ENCODE measurements at regions not wholly inside any gene's neighbourhood (a gene's known extent, or its start where the extent isn't known, plus 50 kb on each side); places are given as distances from the start of the nearest gene placed in this dataset.

GRCh38 chr11:71307811-71308645, 55.7 kb upstream of the SHANK2 start:
- no peak for DNase-seq

DNA sequence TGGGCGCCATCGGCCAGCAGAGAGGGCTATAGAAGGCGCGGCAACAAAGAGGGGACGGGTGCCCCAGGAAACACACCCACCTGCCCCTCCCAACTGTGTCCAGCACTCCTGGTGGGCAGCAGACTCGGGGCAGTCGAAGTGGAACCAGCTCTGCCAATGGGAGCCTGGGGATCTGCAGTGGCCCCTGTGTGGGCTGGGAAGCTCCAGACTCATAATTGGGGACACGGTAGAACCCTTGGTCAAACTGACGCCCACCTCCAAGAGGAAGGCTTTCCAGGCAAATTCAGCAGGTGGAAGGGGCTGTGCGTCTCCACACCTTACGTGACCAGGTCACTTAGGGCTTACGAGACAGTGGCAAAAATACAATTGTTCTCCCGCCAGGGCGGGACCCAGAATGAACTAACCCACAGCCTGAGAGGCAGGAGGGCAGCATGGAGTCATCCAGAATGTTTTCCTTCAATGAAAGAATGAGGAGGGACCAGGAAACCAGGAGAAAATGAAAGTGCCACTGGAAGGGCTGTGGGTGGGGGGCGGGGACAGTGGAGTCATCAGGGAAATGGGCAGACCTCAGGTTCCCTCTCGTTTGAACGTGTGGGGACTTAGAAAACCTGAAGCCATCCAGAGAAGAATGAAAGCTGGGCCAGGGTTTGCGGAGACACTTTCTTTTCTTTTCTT, 53.2 kb upstream of the SHANK2 start:
- no peak for DNase-seq

- DNase-seq: no peak
Measured at GRCh38 chr11:71305041-71305440, 52.7 kb upstream of the SHANK2 start.

DNA sequence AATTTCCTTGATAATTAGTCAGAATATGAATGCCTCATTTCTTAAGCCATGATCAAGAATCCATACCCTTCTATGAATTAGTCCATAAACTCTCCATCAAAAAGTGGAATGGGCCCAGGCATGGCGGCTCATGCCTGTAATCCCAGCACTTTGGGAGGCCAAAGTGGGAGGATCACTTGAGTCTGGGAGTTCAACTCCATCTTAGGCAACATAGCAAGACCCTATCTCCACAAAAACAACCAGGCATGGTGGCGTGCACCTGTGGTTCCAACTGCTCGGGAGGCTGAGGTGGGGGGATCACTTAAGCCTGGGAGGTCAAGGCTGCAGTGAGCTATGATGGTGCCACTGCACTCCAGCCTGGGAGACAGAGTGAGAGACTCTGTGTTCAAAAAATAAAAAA, 52.1 kb upstream of the SHANK2 start:
- DNase-seq: no peak

DNA sequence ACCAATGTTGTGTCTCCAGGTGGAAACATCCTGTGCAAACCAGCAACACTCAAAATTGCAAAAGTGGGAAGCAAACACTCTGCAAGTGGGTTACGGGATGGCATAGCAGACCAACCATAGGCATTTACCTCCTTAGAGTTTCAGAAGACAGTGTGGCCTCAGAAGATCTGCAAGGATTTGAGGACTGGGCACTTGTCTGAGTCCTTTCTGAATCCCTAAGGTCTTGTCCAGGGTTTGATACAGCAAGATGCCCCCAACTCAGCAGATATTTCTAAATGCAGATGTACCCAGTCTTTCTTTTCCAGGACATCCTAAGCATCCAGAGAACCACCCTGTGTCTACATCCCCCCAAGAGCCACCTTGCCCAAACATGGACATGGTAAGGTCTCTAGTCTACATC, 51.7 kb upstream of the SHANK2 start:
- DNase-seq: no peak

DNA sequence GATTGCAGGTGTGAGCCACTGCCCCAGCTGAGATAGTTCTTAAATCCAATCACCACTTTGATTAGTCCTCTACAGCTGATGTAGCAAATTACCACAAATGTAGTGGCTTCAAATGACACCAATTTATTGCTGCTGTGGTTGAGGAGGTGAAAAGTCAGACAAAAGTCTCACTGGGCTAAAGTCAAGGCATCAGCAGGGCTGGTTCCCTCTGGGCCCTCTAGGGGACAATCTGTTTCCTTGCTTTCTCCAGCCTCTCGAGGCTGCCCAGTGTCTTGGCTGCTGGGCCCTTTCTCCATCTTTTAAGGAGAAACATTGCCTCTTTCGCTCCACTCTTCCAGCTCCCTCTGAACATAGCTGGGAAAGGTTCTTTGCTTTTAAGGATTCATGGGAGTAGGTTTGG, 50.5 kb upstream of the SHANK2 start:
- DNase-seq: no peak

DNA sequence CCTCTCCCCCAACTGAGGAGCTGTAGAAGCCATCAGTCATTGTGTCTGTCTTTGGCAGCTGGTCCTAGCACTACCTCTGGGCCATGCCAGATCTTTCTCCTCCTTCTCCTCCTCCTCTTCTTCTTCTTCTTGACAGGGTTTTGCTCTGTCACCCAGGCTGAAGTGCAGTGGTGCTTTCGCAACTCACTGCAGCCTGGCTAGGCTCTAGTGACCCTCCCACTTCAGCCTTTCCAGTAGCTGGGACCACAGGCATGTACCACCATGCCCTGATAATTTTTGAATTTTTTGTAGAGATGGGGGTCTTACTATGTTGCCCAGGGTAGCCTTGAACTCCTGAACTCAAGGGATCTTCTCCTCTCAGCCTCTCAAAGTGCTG, 50.1 kb upstream of the SHANK2 start:
- no peak for DNase-seq
